HL-60/S4 treated with phorbol 12-myristate 13-acetate at 8.2 ng/mL for 4 days and 3 days (cell line): ENCODE measurements at regions not wholly inside any gene's neighbourhood (a gene's known extent, or its start where the extent isn't known, plus 50 kb on each side); places are given as distances from the start of the nearest gene placed in this dataset.

ENCODE experiments used
- in situ Hi-C: fragments of 300-500 bp; cut with MboI; formaldehyde crosslinking; loops from 2 replicates; pipeline ENCODE4 v1.15.0; 2022; ENCODE audit warnings: low sequenced_read_pairs

GRCh38 chr17:77893144-77894044 is 65.1 kb upstream of the TNRC6C start:
- in situ Hi-C loops: no loop called here

- in situ Hi-C loops: no loop called here
Measured at GRCh38 chr17:77894126-77894956, 64.2 kb upstream of the TNRC6C start.

- in situ Hi-C loops: no loop called here
Measured at GRCh38 chr17:77897741-77898301, 60.7 kb upstream of the TNRC6C start.

- in situ Hi-C loops: no loop called here
Measured at GRCh38 chr17:77898521-77899434, 59.7 kb upstream of the TNRC6C start.

GRCh38 chr17:77899498-77899897 is 59.0 kb upstream of the TNRC6C start:
- in situ Hi-C loops: no loop called here

- in situ Hi-C loops: no loop called here
Measured at GRCh38 chr17:77901481-77901880, 57.0 kb upstream of the TNRC6C start.

- in situ Hi-C loops: no loop called here
Measured at GRCh38 chr17:77905266-77905665, 53.2 kb upstream of the TNRC6C start.

GRCh38 chr17:77905766-77906165 is 52.7 kb upstream of the TNRC6C start:
- in situ Hi-C loops: no loop called here

GRCh38 chr17:77906377-77906871 is 52.1 kb upstream of the TNRC6C start:
- in situ Hi-C loops: no loop called here

- in situ Hi-C loops: no loop called here
Measured at GRCh38 chr17:77907497-77908461, 50.7 kb upstream of the TNRC6C start.

- in situ Hi-C loops: no loop called here
Measured at GRCh38 chr17:77908501-77908900, 50.0 kb upstream of the TNRC6C start.
